ENCODE measurements at regions not wholly inside any gene's neighbourhood (a gene's known extent, or its start where the extent isn't known, plus 50 kb on each side); places are given as distances from the start of the nearest gene placed in this dataset.

GRCh38 chr17:77427391-77427991 lies 286.7 kb downstream of the SEC14L1 start:
- Histone ChIP-seq H2AFZ (ENCODE audit: low read length) (no peak overlapping the region), H2AK5ac (ENCODE audit: low read depth, low read length) (0 out of 2 replicates have a peak overlapping the region, but pooled peaks have one; percentile 4), H3K23me2 (ENCODE audit: low read depth, low read length) (no peaks in the 10 kb centered on the region), H3K4me1 (replicated peaks in 1 of 4; ENCODE audit: control insufficient read depth in 3 of 4, insufficient read depth in 4 of 4, low read length in 3 of 4) (peaks cover 0 to 39% (median 33%) of the 10 kb centered on the region in 4 experiments; a peak in 6 of 7 replicates), H3K27me3 (replicated peaks in 1 of 4; ENCODE audit: control insufficient read depth in 3 of 4, extremely low read depth in 1 of 4, insufficient read depth in 3 of 4, low read length in 3 of 4) (no peaks in the 10 kb centered on the region), H4K91ac (replicated peaks; ENCODE audit: insufficient read length, low read length) (no peak overlapping the region), H2BK20ac (ENCODE audit: low read length) (no peak overlapping the region), H3K4me3 (ENCODE audit: extremely low read depth in 1 of 4, insufficient read depth in 2 of 4, low read depth in 3 of 4, low read length in 4 of 4) (no peak overlapping the region), H3K56ac (replicated peaks; ENCODE audit: insufficient read length, low read depth, low read length) (no peak overlapping the region), H2BK12ac (ENCODE audit: low read depth, low read length) (no peak overlapping the region), H3K27ac (ENCODE audit: low read depth, low read length) (no peak overlapping the region), H4K5ac (ENCODE audit: insufficient read length, low read depth, low read length) (no peak overlapping the region), H4K20me1 (replicated peaks in 1 of 2; ENCODE audit: control insufficient read depth in 1 of 2, insufficient read depth in 2 of 2, low read length in 2 of 2) (peaks cover 30% of the 10 kb centered on the region in 2 experiments), H3K18ac (ENCODE audit: extremely low read depth, low read length) (no peak overlapping the region), H3K79me1 (ENCODE audit: low read depth, low read length) (peaks cover 32% of the 10 kb centered on the region), H3K14ac (ENCODE audit: insufficient read length) (no peak overlapping the region), H2BK120ac (replicated peaks; ENCODE audit: low read depth, low read length) (no peak overlapping the region), H3K4me2 (ENCODE audit: insufficient read depth in 1 of 2, low read depth in 2 of 2, low read length in 2 of 2) (no peak overlapping the region), H3K23ac (ENCODE audit: insufficient read length) (no peak overlapping the region), H3K9ac (replicated peaks in 1 of 4; ENCODE audit: extremely low read depth in 1 of 4, low read depth in 3 of 4, low read length in 3 of 4) (no peak overlapping the region), H3K79me2 (ENCODE audit: control insufficient read depth in 1 of 2, insufficient read depth in 2 of 2, low read length in 2 of 2) (peaks cover 0 to 52% of the 10 kb centered on the region in 2 experiments; a peak in 1 of 4 replicates), H4K8ac (ENCODE audit: extremely low read depth, insufficient read depth, low read length) (peak overlapping the region; percentile 11; the same call in 1 of the 2 replicates), H3K4ac (replicated peaks; ENCODE audit: insufficient read length, low read depth, low read length) (no peak overlapping the region), H2BK5ac (ENCODE audit: low read depth, low read length) (0 out of 2 replicates have a peak overlapping the region, but pooled peaks have one; percentile 49), H2BK15ac (ENCODE audit: low read length) (no peak overlapping the region), H3K36me3 (ENCODE audit: control insufficient read depth in 2 of 4, insufficient read depth in 4 of 4, low read length in 3 of 4) (no peaks in the 10 kb centered on the region), H3K9me3 (ENCODE audit: insufficient read depth in 2 of 2, low read depth in 1 of 2, low read length in 1 of 2) (no peaks in the 10 kb centered on the region)
- WGBS, 2 experiments (ENCODE audit: extremely low coverage in 1 of 2, insufficient coverage in 1 of 2, insufficient read length in 1 of 2, insufficient replicate concordance in 2 of 2, low coverage in 1 of 2, low lambda C conversion rate in 2 of 2, missing lambda C conversion rate in 1 of 2), result 87% methylated on average over 11 of the region's 14 CpGs; no CpG with 5 or more reads in 1 of the 2 experiments
- POLR2A ChIA-PET (ENCODE audit: partially characterized antibody), result interaction anchor here (0.8 to 2.8 kb wide), 3 partner anchors 24 to 39 kb away, joined by 3 to 23 read pairs (median 3); no protein-coding TSS in a partner anchor
- FAIRE-seq (no peak), DNase-seq (ENCODE audit: low read depth in 1 of 2, low spot score in 2 of 2) (no peak)
- CTCF ChIA-PET (ENCODE audit: partially characterized antibody), result interaction anchor here (0.8 to 24.6 kb wide), 13 partner anchors 16 to 326 kb away, joined by 3 to 512 read pairs (median 17); no protein-coding TSS in a partner anchor
- TF ChIP-seq SP2 (IDR thresholded peaks at IDR 0.05; ENCODE audit: low read length), result no peak
- TF ChIP-seq POLR2AphosphoS5 (IDR thresholded peaks at IDR 0.05; ENCODE audit: low read depth, low read length), result no peak
- TF ChIP-seq CBX8 (IDR thresholded peaks at IDR 0.05; ENCODE audit: borderline replicate concordance, low read depth, low read length), result no peak
- TF ChIP-seq E2F6 (IDR thresholded peaks at IDR 0.05), result no peak
- no peak for TF ChIP-seq KDM4A (IDR thresholded peaks at IDR 0.05; ENCODE audit: low read depth, low read length, severe bottlenecking)
- TF ChIP-seq KDM5A (IDR thresholded peaks at IDR 0.05; ENCODE audit: low read length), result no peak
- TF ChIP-seq ZNF274 (IDR thresholded peaks at IDR 0.05; ENCODE audit: borderline replicate concordance, extremely low read depth, low read length), result no peak
- no peak for TF ChIP-seq CEBPB (IDR thresholded peaks at IDR 0.05; ENCODE audit: low read depth, low read length)
- no peak for TF ChIP-seq SIRT6 (IDR thresholded peaks at IDR 0.05; ENCODE audit: low read length)
- TF ChIP-seq EZH2 (IDR thresholded peaks at IDR 0.05; ENCODE audit: low read depth, low read length, severe bottlenecking), result no peak
